ENCODE measurements at regions not wholly inside any gene's neighbourhood (a gene's known extent, or its start where the extent isn't known, plus 50 kb on each side); places are given as distances from the start of the nearest gene placed in this dataset.

DNA sequence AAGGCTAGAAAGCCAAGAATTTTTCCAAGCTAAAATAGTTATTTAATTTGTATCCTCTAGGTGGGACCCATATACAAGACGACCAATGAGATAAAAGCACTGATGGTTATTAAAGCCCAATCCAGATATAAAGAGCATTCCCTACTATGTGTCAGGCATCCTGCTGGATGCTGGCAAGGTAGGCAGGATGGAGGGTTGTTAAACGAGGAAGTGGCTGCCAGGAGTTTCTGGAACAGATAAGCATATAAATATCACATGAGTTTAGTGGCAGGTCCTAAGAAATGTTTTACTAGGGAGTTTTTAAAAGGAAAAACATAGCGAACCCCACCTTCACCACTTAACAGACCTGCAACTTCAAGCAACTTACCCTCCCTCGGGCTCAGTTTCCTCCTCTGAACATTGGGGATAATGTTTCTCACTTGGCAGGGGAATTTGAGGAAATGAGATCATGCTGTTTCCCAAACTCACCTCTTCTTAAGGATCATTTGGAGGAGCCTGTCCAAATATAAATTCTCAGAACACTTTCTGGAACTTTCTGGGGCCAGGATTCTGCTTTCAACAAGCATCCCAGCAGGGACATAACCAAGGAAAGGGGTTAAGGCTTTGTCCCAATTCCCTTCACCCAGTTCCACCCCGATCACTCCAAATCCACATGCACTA, 94.3 kb upstream of the LDB2 start:
- TF ChIP-seq POLR2AphosphoS5 (IDR thresholded peaks at IDR 0.05; ENCODE audit: low read depth, low read length) = no peak
- no peak for TF ChIP-seq POLR2A (IDR thresholded peaks at IDR 0.05; ENCODE audit: low read depth, low read length)
- TF ChIP-seq TAF1 (IDR thresholded peaks at IDR 0.05; ENCODE audit: low read depth, low read length) = no peak
- TF ChIP-seq SPI1 (IDR thresholded peaks at IDR 0.05; ENCODE audit: low read depth, low read length) = no peak
- no peak for TF ChIP-seq PAX5 (IDR thresholded peaks at IDR 0.05; ENCODE audit: insufficient read depth, low read length, severe bottlenecking)
- TF ChIP-seq POU2F2 (IDR thresholded peaks at IDR 0.05; ENCODE audit: low read depth, low read length) = no peak
